SK-N-SH (cell line): ENCODE measurements at regions not wholly inside any gene's neighbourhood (a gene's known extent, or its start where the extent isn't known, plus 50 kb on each side); places are given as distances from the start of the nearest gene placed in this dataset.

Experiments used
- CTCF ChIA-PET: fragments of 300-600, 350-600 bp; formaldehyde crosslinking; extraction: SDS; loops from one replicate; lab custom pipeline; 2021; lab: Yijun Ruan, JAX
- POLR2A ChIA-PET: fragments of 350-600 bp; sonication (Branson Sonifier 250); formaldehyde crosslinking; extraction: SDS; loops from one replicate; lab custom pipeline; 2020; ENCODE audit warnings: antibody characterized with exemption, inconsistent platforms; lab: Yijun Ruan, JAX
- DNase-seq: peaks from one replicate; pipeline ENCODE4 v3.0.0; 2012
- H2AFZ ChIP-seq: fragments of 200-600 bp; sonication (generic); 2 replicates; pipeline ENCODE4 v1.8.1; 2016; ENCODE audit warnings: antibody characterized with exemption, mild to moderate bottlenecking, low read depth
- H3F3A ChIP-seq: fragments of 200-600 bp; sonication (generic); replicated peaks from 2 replicates; pipeline ENCODE3; 2016; ENCODE audit warnings: antibody characterized with exemption, mild to moderate bottlenecking; ENCODE audit not compliant: insufficient read depth
- H3K27ac ChIP-seq, 2 experiments: fragments of 200-500 bp in 1 of 2; fragments of 200-600 bp in 1 of 2; sonication (Bioruptor generic) in 1 of 2; sonication (generic), shearing (Covaris generic) in 1 of 2; 2 replicates each; pipeline versions ENCODE4 v1.5.1 to v1.6.1; 2014 to 2016; ENCODE audit warnings: low read depth in 2 of 2, inconsistent platforms in 1 of 2, low read length in 1 of 2, mild to moderate bottlenecking in 1 of 2, mixed read lengths in 1 of 2
- H3K27me3 ChIP-seq: fragments of 200-600 bp; sonication (generic), shearing (Covaris generic); 2 replicates; pipeline ENCODE4 v1.6.1; 2016; ENCODE audit warnings: mixed run types; ENCODE audit not compliant: insufficient read depth
- H3K36me3 ChIP-seq, 2 experiments: fragments of 200-500 bp in 1 of 2; fragments of 200-600 bp in 1 of 2; sonication (Bioruptor generic) in 1 of 2; sonication (generic) in 1 of 2; replicated peaks in 1 of 2; 2 replicates each; pipeline versions ENCODE3 to v1.5.1; 2014 to 2016; ENCODE audit warnings: low read length in 1 of 2, mild to moderate bottlenecking in 1 of 2; ENCODE audit not compliant: insufficient read depth in 2 of 2, control insufficient read depth in 1 of 2
- H3K4me1 ChIP-seq, 2 experiments: fragments of 200-500 bp in 1 of 2; fragments of 200-600 bp in 1 of 2; sonication (Bioruptor generic) in 1 of 2; sonication (generic), shearing (Covaris generic) in 1 of 2; 2 replicates each; pipeline versions ENCODE4 v1.5.1 to v1.6.1; 2014 to 2016; ENCODE audit warnings: low read depth in 1 of 2, low read length in 1 of 2, mixed run types in 1 of 2; ENCODE audit not compliant: insufficient read depth in 2 of 2, control insufficient read depth in 1 of 2
- H3K4me2 ChIP-seq: fragments of 200-600 bp; sonication (generic), shearing (Covaris generic); 2 replicates; pipeline ENCODE4 v1.6.1; 2017; ENCODE audit warnings: mixed run types
- H3K4me3 ChIP-seq, 2 experiments: fragments of 200-500 bp in 1 of 2; fragments of 200-600 bp in 1 of 2; sonication (Bioruptor generic) in 1 of 2; sonication (generic), shearing (Covaris generic) in 1 of 2; 2 replicates each; pipeline versions ENCODE4 v1.5.1 to v1.8.1; 2014 to 2016; ENCODE audit warnings: low read depth in 2 of 2, inconsistent platforms in 1 of 2, low read length in 1 of 2, mild to moderate bottlenecking in 1 of 2, mixed read lengths in 1 of 2, moderate library complexity in 1 of 2
- H3K79me2 ChIP-seq: fragments of 200-600 bp; sonication (generic); 2 replicates; pipeline ENCODE4 v1.8.1; 2017; ENCODE audit warnings: mild to moderate bottlenecking; ENCODE audit not compliant: insufficient read depth
- H3K9ac ChIP-seq: fragments of 200-600 bp; sonication (generic); 2 replicates; pipeline ENCODE4 v1.6.1; 2017; ENCODE audit warnings: mixed run types
- H3K9me2 ChIP-seq: fragments of 200-600 bp; sonication (generic); 2 replicates; pipeline ENCODE4 v1.6.1; 2017; ENCODE audit warnings: mixed run types
- H3K9me3 ChIP-seq: fragments of 200-600 bp; sonication (generic); 2 replicates; pipeline ENCODE4 v1.6.1; 2017; ENCODE audit warnings: mixed run types, mild to moderate bottlenecking, moderate library complexity
- H4K20me1 ChIP-seq: fragments of 200-600 bp; sonication (generic); 2 replicates; pipeline ENCODE4 v1.6.1; 2017; ENCODE audit warnings: mild to moderate bottlenecking, mixed run types; ENCODE audit not compliant: insufficient read depth
- CHD2 ChIP-seq: fragments of 150-350 bp; IDR thresholded peaks from 2 replicates; pipeline ENCODE4 v1.6.1; 2018; ENCODE audit warnings: low read length; ENCODE audit not compliant: partially characterized antibody
- CTCF ChIP-seq: fragments of 200-600 bp; sonication (generic); IDR thresholded peaks from 2 replicates; pipeline ENCODE4 v1.6.1; 2017; ENCODE audit warnings: antibody characterized with exemption, mild to moderate bottlenecking, moderate library complexity
- EZH2phosphoT487 ChIP-seq: fragments of 200-600 bp; sonication (generic); IDR thresholded peaks from 2 replicates; pipeline ENCODE4 v1.6.1; 2017; ENCODE audit warnings: low read depth, mixed run types, mild to moderate bottlenecking, antibody characterized with exemption, moderate library complexity, borderline replicate concordance
- FOSL2 ChIP-seq: IDR thresholded peaks from 2 replicates; pipeline ENCODE4 v1.4.0; 2012; ENCODE audit warnings: low read depth, mild to moderate bottlenecking, moderate library complexity, borderline replicate concordance
- FOXM1 ChIP-seq: IDR thresholded peaks from 2 replicates; pipeline ENCODE4 v1.4.0; 2012; ENCODE audit warnings: low read depth, mild to moderate bottlenecking
- IRF3 ChIP-seq: fragments of 150-350 bp; IDR thresholded peaks from 2 replicates; pipeline ENCODE4 v1.6.1; 2016; ENCODE audit warnings: mild to moderate bottlenecking, low read depth, low read length
- MAX ChIP-seq: IDR thresholded peaks from 2 replicates; pipeline ENCODE4 v1.4.0; 2012; ENCODE audit warnings: low read depth
- MEF2A ChIP-seq: IDR thresholded peaks from 2 replicates; pipeline ENCODE4 v1.4.0; 2012; ENCODE audit warnings: low read depth, borderline replicate concordance
- NRF1 ChIP-seq: IDR thresholded peaks from 2 replicates; pipeline ENCODE4 v1.6.1; 2012; ENCODE audit warnings: low read depth, mild to moderate bottlenecking, low read length
- RAD21 ChIP-seq: IDR thresholded peaks from 2 replicates; pipeline ENCODE4 v1.6.1; 2012; ENCODE audit warnings: mild to moderate bottlenecking, low read length
- RCOR1 ChIP-seq: fragments of 150-350 bp; IDR thresholded peaks from 2 replicates; pipeline ENCODE4 v1.6.1; 2017; ENCODE audit warnings: antibody characterized with exemption, low read length
- REST ChIP-seq: IDR thresholded peaks from 2 replicates; pipeline ENCODE4 v1.6.1; 2012; ENCODE audit warnings: mild to moderate bottlenecking, low read depth, low read length, moderate library complexity
- RXRA ChIP-seq: IDR thresholded peaks from 2 replicates; pipeline ENCODE4 v1.4.0; 2012; ENCODE audit warnings: low read depth, mild to moderate bottlenecking, borderline replicate concordance
- SMC3 ChIP-seq: IDR thresholded peaks from 2 replicates; pipeline ENCODE4 v1.6.1; 2012; ENCODE audit warnings: low read depth, low read length, improper control_type of control experiment
- TAF1 ChIP-seq: IDR thresholded peaks from 2 replicates; pipeline ENCODE4 v1.6.1; 2012; ENCODE audit warnings: low read depth, mild to moderate bottlenecking, low read length, moderate library complexity, borderline replicate concordance
- TEAD4 ChIP-seq: IDR thresholded peaks from 2 replicates; pipeline ENCODE4 v1.4.0; 2012; ENCODE audit warnings: mild to moderate bottlenecking, borderline replicate concordance; ENCODE audit not compliant: insufficient read depth
- USF1 ChIP-seq: IDR thresholded peaks from 2 replicates; pipeline ENCODE4 v1.4.0; 2012; ENCODE audit warnings: low read depth, borderline replicate concordance
- ZBTB33 ChIP-seq: IDR thresholded peaks from 2 replicates; pipeline ENCODE4 v1.4.0; 2012; ENCODE audit warnings: low read depth, borderline replicate concordance
- WGBS: methylation state at CpG from one replicate; pipeline ENCODE4 v1.1.6; 2017; ENCODE audit warnings: low lambda C conversion rate; 5-methylcytosine and 5-hydroxymethylcytosine counted together

GRCh38 chr10:89829887-89830269, 128.5 kb downstream of the KIF20B start:
- POLR2A ChIA-PET, result no interaction called here
- no peak for DNase-seq
- TF ChIP-seq TAF1 (no peak), USF1 (no peak), RCOR1 (no peak), RAD21 (no peak), REST (no peak), EZH2phosphoT487 (no peak), RXRA (no peak), CHD2 (no peak), SMC3 (no peak), ZBTB33 (no peak), NRF1 (no peak), FOSL2 (no peak), CTCF (no peak), MAX (no peak), MEF2A (no peak), FOXM1 (no peak), TEAD4 (no peak), IRF3 (no peak)
- TF ChIP-seq, all 33 proteins: peak for 0
- H3K4me2 ChIP-seq, result no peak overlapping the region
- no peaks in the 10 kb centered on the region for H3K9me3 ChIP-seq
- H3K9ac ChIP-seq, result no peak overlapping the region
- no peaks in the 10 kb centered on the region for H3K36me3 ChIP-seq
- H2AFZ ChIP-seq, result no peak overlapping the region
- CTCF ChIA-PET, result no interaction called here
- H3K4me3 ChIP-seq, result no peak overlapping the region
- no peaks in the 10 kb centered on the region for H3F3A ChIP-seq
- no peaks in the 10 kb centered on the region; the same call in 1 of the 2 replicates for H3K27me3 ChIP-seq
- 53% methylated on average over 5 of the region's 5 CpGs for whole genome bisulfite sequencing
- H3K27ac ChIP-seq, result no peak overlapping the region
- H3K9me2 ChIP-seq, result no peaks in the 10 kb centered on the region
- H3K79me2 ChIP-seq, result no peaks in the 10 kb centered on the region
- no peaks in the 10 kb centered on the region for H4K20me1 ChIP-seq
- no peaks in the 10 kb centered on the region for H3K4me1 ChIP-seq
